GM21367 (cell line): ENCODE measurements at regions not wholly inside any gene's neighbourhood (a gene's known extent, or its start where the extent isn't known, plus 50 kb on each side); places are given as distances from the start of the nearest gene placed in this dataset.

ENCODE experiments used
- ATAC-seq: cut with Tn5 transposase; IDR thresholded peaks from one replicate; pipeline ENCODE4 v1.9.1; 2021; ENCODE audit not compliant: unreplicated experiment

GRCh38 chr4:81896936-81897335 lies 425.2 kb upstream of the RASGEF1B start:
- no peak for ATAC-seq

GRCh38 chr4:81891005-81891996 lies 419.6 kb upstream of the RASGEF1B start:
- ATAC-seq: no peak

- no peak for ATAC-seq
Measured at GRCh38 chr4:81884986-81885385, 413.3 kb upstream of the RASGEF1B start.

GRCh38 chr4:81883530-81884450 lies 412.1 kb upstream of the RASGEF1B start:
- no peak for ATAC-seq

GRCh38 chr4:81883004-81883403 lies 411.3 kb upstream of the RASGEF1B start:
- ATAC-seq: no peak

GRCh38 chr4:81881855-81882621 lies 410.3 kb upstream of the RASGEF1B start:
- no peak for ATAC-seq

- ATAC-seq: no peak
Measured at GRCh38 chr4:81876106-81876505, 404.4 kb upstream of the RASGEF1B start.

- ATAC-seq: no peak
Measured at GRCh38 chr4:81874661-81875515, 403.2 kb upstream of the RASGEF1B start.

- no peak for ATAC-seq
Measured at GRCh38 chr4:81870275-81870674, 398.6 kb upstream of the RASGEF1B start.

GRCh38 chr4:81860111-81860510 lies 388.4 kb upstream of the RASGEF1B start:
- no peak for ATAC-seq

- no peak for ATAC-seq
Measured at GRCh38 chr4:81854406-81854805, 382.7 kb upstream of the RASGEF1B start.

GRCh38 chr4:81852031-81852715 lies 380.5 kb upstream of the RASGEF1B start:
- ATAC-seq: no peak

GRCh38 chr4:81850701-81851100 lies 379.0 kb upstream of the RASGEF1B start:
- ATAC-seq: no peak

GRCh38 chr4:81845761-81846160 lies 374.1 kb upstream of the RASGEF1B start:
- ATAC-seq: no peak

- no peak for ATAC-seq
Measured at GRCh38 chr4:81845273-81845672, 373.6 kb upstream of the RASGEF1B start.

- peak; percentile 84 for ATAC-seq
Measured at GRCh38 chr4:81844717-81845116, 373.0 kb upstream of the RASGEF1B start.

GRCh38 chr4:81839347-81840042 lies 367.8 kb upstream of the RASGEF1B start:
- ATAC-seq: no peak

GRCh38 chr4:81838586-81838985 lies 366.9 kb upstream of the RASGEF1B start:
- no peak for ATAC-seq

GRCh38 chr4:81836716-81837115 lies 365.0 kb upstream of the RASGEF1B start:
- ATAC-seq: no peak
